Endothelial cell of umbilical vein (primary cell): ENCODE measurements at regions not wholly inside any gene's neighbourhood (a gene's known extent, or its start where the extent isn't known, plus 50 kb on each side); places are given as distances from the start of the nearest gene placed in this dataset.

ENCODE experiments used
- EZH2 ChIP-seq: IDR thresholded peaks from 2 replicates; pipeline ENCODE4 v1.6.1; 2012; ENCODE audit warnings: borderline replicate concordance, low read depth, mild to moderate bottlenecking, moderate library complexity, low read length, inconsistent platforms; ENCODE audit not compliant: severe bottlenecking
- FOS ChIP-seq: IDR thresholded peaks from 2 replicates; pipeline ENCODE4 v1.6.1; 2011; ENCODE audit warnings: mild to moderate bottlenecking, low read length, moderate library complexity, borderline replicate concordance; ENCODE audit not compliant: insufficient read depth
- GATA2 ChIP-seq: IDR thresholded peaks from 2 replicates; pipeline ENCODE4 v1.7.0; 2011; ENCODE audit warnings: low read depth, mild to moderate bottlenecking, moderate library complexity, mixed read lengths, low read length; ENCODE audit not compliant: insufficient read length, insufficient read depth
- JUN ChIP-seq: IDR thresholded peaks from 2 replicates; pipeline ENCODE4 v1.6.1; 2011; ENCODE audit warnings: borderline replicate concordance, low read depth; ENCODE audit not compliant: insufficient read length, insufficient read depth
- MYC ChIP-seq: IDR thresholded peaks from one replicate; pipeline ENCODE4 v1.6.1; 2011; ENCODE audit warnings: mild to moderate bottlenecking, low read depth, low read length
- POLR2A ChIP-seq: IDR thresholded peaks from 2 replicates; pipeline ENCODE4 v1.6.1; 2012; ENCODE audit warnings: low read depth, mild to moderate bottlenecking, control low read depth, low read length
- POLR2AphosphoS5 ChIP-seq: IDR thresholded peaks from 2 replicates; pipeline ENCODE4 v1.6.1; 2012; ENCODE audit warnings: low read depth, mild to moderate bottlenecking, control low read depth, low read length, moderate library complexity; ENCODE audit not compliant: insufficient read depth
- TF ChIP-seq, protein P1 (sequence below), 2 donors: IDR thresholded peaks; 1 replicate in 1 of 2; 2 replicates in 1 of 2; pipeline ENCODE4 v1.5.1; 2011; ENCODE audit warnings: low read length in 2 of 2, mild to moderate bottlenecking in 2 of 2, moderate library complexity in 2 of 2, control low read depth in 1 of 2, inconsistent platforms in 1 of 2, low read depth in 1 of 2; ENCODE audit not compliant: insufficient read depth in 1 of 2; ENCODE audit errors: extremely low read depth in 1 of 2
- TF ChIP-seq, protein P2 (sequence below): IDR thresholded peaks from 2 replicates; pipeline ENCODE4 v1.6.1; 2011; ENCODE audit not compliant: insufficient read depth, insufficient read length

DNA sequence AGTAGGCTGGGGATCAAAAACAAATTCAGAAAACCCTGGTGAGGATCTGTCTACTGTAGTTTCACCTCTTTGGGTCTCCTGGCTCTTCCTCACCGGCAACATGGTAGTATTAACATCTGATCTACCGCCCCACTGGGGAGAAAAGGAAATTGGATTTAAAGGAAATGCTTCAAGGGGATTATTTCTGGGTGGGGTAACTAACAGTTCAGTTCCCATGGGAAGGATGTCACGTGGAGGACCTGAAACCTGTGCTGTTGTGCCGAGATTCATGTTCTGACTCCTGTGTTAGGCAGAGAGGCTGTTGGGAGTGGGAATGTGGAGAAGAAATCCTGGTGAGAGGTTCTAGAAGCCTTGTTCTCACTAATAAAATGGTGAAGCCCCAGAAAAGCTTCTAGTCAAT is 254.4 kb downstream of the BCOR start:
- TF ChIP-seq POLR2A: no peak
- TF ChIP-seq, protein P1, sequence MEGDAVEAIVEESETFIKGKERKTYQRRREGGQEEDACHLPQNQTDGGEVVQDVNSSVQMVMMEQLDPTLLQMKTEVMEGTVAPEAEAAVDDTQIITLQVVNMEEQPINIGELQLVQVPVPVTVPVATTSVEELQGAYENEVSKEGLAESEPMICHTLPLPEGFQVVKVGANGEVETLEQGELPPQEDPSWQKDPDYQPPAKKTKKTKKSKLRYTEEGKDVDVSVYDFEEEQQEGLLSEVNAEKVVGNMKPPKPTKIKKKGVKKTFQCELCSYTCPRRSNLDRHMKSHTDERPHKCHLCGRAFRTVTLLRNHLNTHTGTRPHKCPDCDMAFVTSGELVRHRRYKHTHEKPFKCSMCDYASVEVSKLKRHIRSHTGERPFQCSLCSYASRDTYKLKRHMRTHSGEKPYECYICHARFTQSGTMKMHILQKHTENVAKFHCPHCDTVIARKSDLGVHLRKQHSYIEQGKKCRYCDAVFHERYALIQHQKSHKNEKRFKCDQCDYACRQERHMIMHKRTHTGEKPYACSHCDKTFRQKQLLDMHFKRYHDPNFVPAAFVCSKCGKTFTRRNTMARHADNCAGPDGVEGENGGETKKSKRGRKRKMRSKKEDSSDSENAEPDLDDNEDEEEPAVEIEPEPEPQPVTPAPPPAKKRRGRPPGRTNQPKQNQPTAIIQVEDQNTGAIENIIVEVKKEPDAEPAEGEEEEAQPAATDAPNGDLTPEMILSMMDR (IDR thresholded peaks at IDR 0.05; ENCODE audit: extremely low read depth in 1 of 2, insufficient read depth in 1 of 2, low read depth in 1 of 2, low read length in 2 of 2): no peak
- TF ChIP-seq EZH2: no peak
- TF ChIP-seq POLR2AphosphoS5: no peak
- TF ChIP-seq, protein P2, sequence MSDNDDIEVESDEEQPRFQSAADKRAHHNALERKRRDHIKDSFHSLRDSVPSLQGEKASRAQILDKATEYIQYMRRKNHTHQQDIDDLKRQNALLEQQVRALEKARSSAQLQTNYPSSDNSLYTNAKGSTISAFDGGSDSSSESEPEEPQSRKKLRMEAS: no peak
- no peak for TF ChIP-seq MYC
- TF ChIP-seq JUN: no peak
- TF ChIP-seq FOS: no peak
- TF ChIP-seq GATA2: no peak
